ENCODE measurements at regions not wholly inside any gene's neighbourhood (a gene's known extent, or its start where the extent isn't known, plus 50 kb on each side); places are given as distances from the start of the nearest gene placed in this dataset.

GRCh38 chr1:219442611-219443061 is 170.3 kb downstream of the ZC3H11B start:
- BruUV-seq (replicated peaks), result no TSS peak
- no peaks in the 10 kb centered on the region for H3K79me2 ChIP-seq (ENCODE audit: insufficient read depth, low read depth, low read length)
- no peaks in the 10 kb centered on the region for H3K9me2 ChIP-seq (ENCODE audit: insufficient read depth, low read length)
- no peaks in the 10 kb centered on the region for H3K4me1 ChIP-seq (ENCODE audit: insufficient read depth, low read length, poor library complexity, severe bottlenecking)
- H3K9me3 ChIP-seq (ENCODE audit: low read length), result no peaks in the 10 kb centered on the region
- H2AFZ ChIP-seq (ENCODE audit: low read length), result no peak overlapping the region
- CTCF ChIA-PET (ENCODE audit: unreplicated experiment), result no interaction called here
- TF ChIP-seq CTCF (conservative IDR thresholded peaks at IDR 0.05; ENCODE audit: low read length) (no peak), EZH2phosphoT487 (IDR thresholded peaks at IDR 0.05; ENCODE audit: borderline replicate concordance, low read depth, low read length) (no peak)
- H4K20me1 ChIP-seq (ENCODE audit: insufficient read depth, low read length), result no peaks in the 10 kb centered on the region
- H3K4me3 ChIP-seq (ENCODE audit: low read depth, low read length, poor library complexity, severe bottlenecking), result no peak overlapping the region
- POLR2A ChIA-PET, result no interaction called here
- H3K4me2 ChIP-seq (ENCODE audit: low read length), result no peak overlapping the region
- intact Hi-C loops (cut with micrococcal nuclease; ENCODE audit: unreplicated experiment), result no loop called here
- H3K27ac ChIP-seq (ENCODE audit: low read depth, low read length, poor library complexity, severe bottlenecking), result no peak overlapping the region
- no peaks in the 10 kb centered on the region for H3K36me3 ChIP-seq (ENCODE audit: insufficient read depth, low read length)
- no peak for DNase-seq (ENCODE audit: low spot score)

- TF ChIP-seq EZH2phosphoT487 (IDR thresholded peaks at IDR 0.05; ENCODE audit: borderline replicate concordance, low read depth, low read length), result no peak
- no peak for TF ChIP-seq CTCF (conservative IDR thresholded peaks at IDR 0.05; ENCODE audit: low read length)
- CTCF ChIA-PET (ENCODE audit: unreplicated experiment), result no interaction called here
Measured at GRCh38 chr1:219441884-219442283, 171.0 kb downstream of the ZC3H11B start.

GRCh38 chr1:219439376-219439775 is 173.5 kb downstream of the ZC3H11B start:
- intact Hi-C loops (cut with micrococcal nuclease; ENCODE audit: unreplicated experiment), result no loop called here
- H3K4me2 ChIP-seq (ENCODE audit: low read length), result no peak overlapping the region
- H3K9me2 ChIP-seq (ENCODE audit: insufficient read depth, low read length), result no peaks in the 10 kb centered on the region
- no peaks in the 10 kb centered on the region for H3K36me3 ChIP-seq (ENCODE audit: insufficient read depth, low read length)
- no peaks in the 10 kb centered on the region for H3K79me2 ChIP-seq (ENCODE audit: insufficient read depth, low read depth, low read length)
- no peak overlapping the region for H3K4me3 ChIP-seq (ENCODE audit: low read depth, low read length, poor library complexity, severe bottlenecking)
- no peak for DNase-seq (ENCODE audit: low spot score)
- H3K9me3 ChIP-seq (ENCODE audit: low read length), result no peaks in the 10 kb centered on the region
- no peak for TF ChIP-seq EZH2phosphoT487 (IDR thresholded peaks at IDR 0.05; ENCODE audit: borderline replicate concordance, low read depth, low read length)
- no peak for TF ChIP-seq CTCF (conservative IDR thresholded peaks at IDR 0.05; ENCODE audit: low read length)
- no peaks in the 10 kb centered on the region for H4K20me1 ChIP-seq (ENCODE audit: insufficient read depth, low read length)
- no TSS peak for BruUV-seq (replicated peaks)
- H3K4me1 ChIP-seq (ENCODE audit: insufficient read depth, low read length, poor library complexity, severe bottlenecking), result no peaks in the 10 kb centered on the region
- no peak overlapping the region for H3K27ac ChIP-seq (ENCODE audit: low read depth, low read length, poor library complexity, severe bottlenecking)
- ChIA-PET CTCF (ENCODE audit: unreplicated experiment) (no interaction called here), POLR2A (no interaction called here)
- no peak overlapping the region for H2AFZ ChIP-seq (ENCODE audit: low read length)

More at GRCh38 chr1:219441884-219442283, 171.0 kb downstream of the ZC3H11B start:
- H2AFZ ChIP-seq (ENCODE audit: low read length), result no peak overlapping the region
- POLR2A ChIA-PET, result no interaction called here
- H3K79me2 ChIP-seq (ENCODE audit: insufficient read depth, low read depth, low read length), result no peaks in the 10 kb centered on the region
- H3K4me3 ChIP-seq (ENCODE audit: low read depth, low read length, poor library complexity, severe bottlenecking), result no peak overlapping the region
- H3K4me1 ChIP-seq (ENCODE audit: insufficient read depth, low read length, poor library complexity, severe bottlenecking), result no peaks in the 10 kb centered on the region
- no peak overlapping the region for H3K4me2 ChIP-seq (ENCODE audit: low read length)
- no peak for DNase-seq (ENCODE audit: low spot score)
- no peaks in the 10 kb centered on the region for H3K9me3 ChIP-seq (ENCODE audit: low read length)
- intact Hi-C loops (cut with micrococcal nuclease; ENCODE audit: unreplicated experiment), result no loop called here
- BruUV-seq (replicated peaks), result no TSS peak
- no peaks in the 10 kb centered on the region for H3K9me2 ChIP-seq (ENCODE audit: insufficient read depth, low read length)
- no peaks in the 10 kb centered on the region for H4K20me1 ChIP-seq (ENCODE audit: insufficient read depth, low read length)
- no peaks in the 10 kb centered on the region for H3K36me3 ChIP-seq (ENCODE audit: insufficient read depth, low read length)
- no peak overlapping the region for H3K27ac ChIP-seq (ENCODE audit: low read depth, low read length, poor library complexity, severe bottlenecking)
